T-helper 9 cell (primary cell): ENCODE measurements at regions not wholly inside any gene's neighbourhood (a gene's known extent, or its start where the extent isn't known, plus 50 kb on each side); places are given as distances from the start of the nearest gene placed in this dataset.

Source experiments
- DNase-seq: peaks from one replicate; pipeline ENCODE4 v3.0.0-alpha.2; 2020

GRCh38 chr2:2704428-2705090, 373.5 kb upstream of the MYT1L start:
- DNase-seq = no peak

- DNase-seq = no peak
Measured at GRCh38 chr2:2703762-2704427, 372.8 kb upstream of the MYT1L start.

GRCh38 chr2:2703172-2703571, 372.1 kb upstream of the MYT1L start:
- no peak for DNase-seq

GRCh38 chr2:2702385-2702784, 371.3 kb upstream of the MYT1L start:
- DNase-seq = no peak

- no peak for DNase-seq
Measured at GRCh38 chr2:2701813-2702212, 370.7 kb upstream of the MYT1L start.

- DNase-seq = no peak
Measured at GRCh38 chr2:2701176-2701781, 370.2 kb upstream of the MYT1L start.

- no peak for DNase-seq
Measured at GRCh38 chr2:2699121-2699505, 368.0 kb upstream of the MYT1L start.

GRCh38 chr2:2698182-2699120, 367.4 kb upstream of the MYT1L start:
- DNase-seq = no peak

- no peak for DNase-seq
Measured at GRCh38 chr2:2696733-2697455, 365.8 kb upstream of the MYT1L start.

- no peak for DNase-seq
Measured at GRCh38 chr2:2696325-2696724, 365.2 kb upstream of the MYT1L start.

GRCh38 chr2:2694746-2695145, 363.7 kb upstream of the MYT1L start:
- no peak for DNase-seq

- DNase-seq = no peak
Measured at GRCh38 chr2:2692599-2693389, 361.7 kb upstream of the MYT1L start.

- no peak for DNase-seq
Measured at GRCh38 chr2:2691419-2691818, 360.3 kb upstream of the MYT1L start.

- no peak for DNase-seq
Measured at GRCh38 chr2:2690985-2691384, 359.9 kb upstream of the MYT1L start.

GRCh38 chr2:2689306-2689705, 358.2 kb upstream of the MYT1L start:
- no peak for DNase-seq

- DNase-seq = no peak
Measured at GRCh38 chr2:2688254-2688653, 357.2 kb upstream of the MYT1L start.

- no peak for DNase-seq
Measured at GRCh38 chr2:2687745-2688144, 356.7 kb upstream of the MYT1L start.

- no peak for DNase-seq
Measured at GRCh38 chr2:2686222-2686621, 355.1 kb upstream of the MYT1L start.

GRCh38 chr2:2683606-2684224, 352.6 kb upstream of the MYT1L start:
- DNase-seq = no peak

GRCh38 chr2:2682700-2683342, 351.7 kb upstream of the MYT1L start:
- no peak for DNase-seq
